ENCODE measurements at regions not wholly inside any gene's neighbourhood (a gene's known extent, or its start where the extent isn't known, plus 50 kb on each side); places are given as distances from the start of the nearest gene placed in this dataset.

GRCh38 chr2:34828481-34828880 lies 1229.4 kb upstream of the FAM98A start:
- TF ChIP-seq CTCF (conservative IDR thresholded peaks at IDR 0.05; ENCODE audit: low read depth, low read length) (no peak), EZH2 (IDR thresholded peaks at IDR 0.05; ENCODE audit: borderline replicate concordance, low read depth, low read length, poor library complexity, severe bottlenecking) (no peak)
